HL-60 (cell line): ENCODE measurements at regions not wholly inside any gene's neighbourhood (a gene's known extent, or its start where the extent isn't known, plus 50 kb on each side); places are given as distances from the start of the nearest gene placed in this dataset.

Experiments
- DNase-seq, 2 experiments: peaks; one replicate each; pipeline ENCODE4 v3.0.0-alpha.2; 2010 to 2020; ENCODE audit warnings: low read depth in 1 of 2, low spot score in 1 of 2
- H3K27ac ChIP-seq: fragments of 250-450 bp; sonication (Bioruptor Pico); replicated peaks from 2 replicates; pipeline ENCODE4 v1.5.1; 2020; ENCODE audit warnings: mild to moderate bottlenecking, moderate library complexity
- H3K27me3 ChIP-seq: fragments of 250-450 bp; sonication (Bioruptor Pico); 2 replicates; pipeline ENCODE4 v1.5.1; 2021; ENCODE audit warnings: mild to moderate bottlenecking, moderate library complexity; ENCODE audit not compliant: insufficient read depth, poor library complexity, severe bottlenecking
- H3K4me3 ChIP-seq: replicated peaks from 2 replicates; pipeline ENCODE4 v1.5.1; 2011; ENCODE audit warnings: mild to moderate bottlenecking, control low read depth, low read length; ENCODE audit not compliant: insufficient read depth
- CTCF ChIP-seq: IDR thresholded peaks from one replicate; pipeline ENCODE4 v1.5.1; 2011; ENCODE audit warnings: low read length, control low read depth, inconsistent platforms; ENCODE audit not compliant: insufficient read depth
- GABPA ChIP-seq: IDR thresholded peaks from 2 replicates; pipeline ENCODE4 v1.6.1; 2012; ENCODE audit warnings: low read depth
- POLR2AphosphoS5 ChIP-seq: IDR thresholded peaks from 2 replicates; pipeline ENCODE4 v1.6.1; 2012; ENCODE audit warnings: low read depth
- REST ChIP-seq: IDR thresholded peaks from 2 replicates; pipeline ENCODE4 v1.6.1; 2012; ENCODE audit warnings: low read depth; ENCODE audit not compliant: insufficient replicate concordance
- SPI1 ChIP-seq: IDR thresholded peaks from 2 replicates; pipeline ENCODE4 v1.6.1; 2012; ENCODE audit warnings: low read depth, mild to moderate bottlenecking, borderline replicate concordance

GRCh38 chr3:193774272-193774915 lies 181.4 kb downstream of the OPA1 start:
- no peak overlapping the region for H3K27ac ChIP-seq
- H3K4me3 ChIP-seq, result no peak overlapping the region
- no peak for TF ChIP-seq SPI1
- no peak for TF ChIP-seq POLR2AphosphoS5
- TF ChIP-seq REST, result no peak
- TF ChIP-seq GABPA, result no peak
- TF ChIP-seq CTCF, result no peak
- H3K27me3 ChIP-seq, result no peaks in the 10 kb centered on the region
- DNase-seq, result no peak

GRCh38 chr3:193774916-193775285 lies 181.9 kb downstream of the OPA1 start:
- no peak for DNase-seq
- no peaks in the 10 kb centered on the region for H3K27me3 ChIP-seq
- TF ChIP-seq GABPA (no peak), SPI1 (no peak)

GRCh38 chr3:193775421-193776077 lies 182.5 kb downstream of the OPA1 start:
- no peak overlapping the region for H3K27ac ChIP-seq
- no peaks in the 10 kb centered on the region for H3K27me3 ChIP-seq
- TF ChIP-seq GABPA (no peak), POLR2AphosphoS5 (no peak), SPI1 (no peak), REST (no peak), CTCF (no peak)
- DNase-seq, result no peak
- no peak overlapping the region for H3K4me3 ChIP-seq

More at GRCh38 chr3:193774916-193775285, 181.9 kb downstream of the OPA1 start:
- H3K27ac ChIP-seq, result no peak overlapping the region
- H3K4me3 ChIP-seq, result no peak overlapping the region

- no peak overlapping the region for H3K27ac ChIP-seq
- H3K27me3 ChIP-seq, result no peaks in the 10 kb centered on the region
- DNase-seq, result no peak
- no peak overlapping the region for H3K4me3 ChIP-seq
- TF ChIP-seq SPI1 (no peak), POLR2AphosphoS5 (no peak), GABPA (no peak), CTCF (no peak), REST (no peak)
Observed at GRCh38 chr3:193776626-193777358, 183.8 kb downstream of the OPA1 start.
